Thymus (tissue), 11 donors: ENCODE measurements at regions not wholly inside any gene's neighbourhood (a gene's known extent, or its start where the extent isn't known, plus 50 kb on each side); places are given as distances from the start of the nearest gene placed in this dataset.

Source experiments
- DNase-seq, 9 donors: peaks; one replicate each; pipeline ENCODE4 v3.0.0-alpha.2; 2013; ENCODE audit warnings: low spot score in 9 of 9, low read depth in 6 of 9, missing footprints in 1 of 9
- H3K27ac ChIP-seq, 2 donors: one replicate each; pipeline ENCODE4 v1.5.1; 2013; ENCODE audit warnings: control low read depth in 1 of 2, low read depth in 1 of 2, low read length in 1 of 2, mild to moderate bottlenecking in 1 of 2, moderate library complexity in 1 of 2
- H3K27me3 ChIP-seq, 2 donors: one replicate each; pipeline ENCODE4 v1.5.1; 2013; ENCODE audit warnings: low read length in 1 of 2; ENCODE audit not compliant: control insufficient read depth in 2 of 2, insufficient read depth in 1 of 2
- H3K36me3 ChIP-seq, 2 donors: one replicate each; pipeline ENCODE4 v1.5.1; 2013; ENCODE audit warnings: low read length in 1 of 2, mild to moderate bottlenecking in 1 of 2, moderate library complexity in 1 of 2; ENCODE audit not compliant: control insufficient read depth in 2 of 2, insufficient read depth in 2 of 2
- H3K4me1 ChIP-seq, 2 donors: one replicate each; pipeline ENCODE4 v1.5.1; 2013; ENCODE audit warnings: low read length in 2 of 2; ENCODE audit not compliant: control insufficient read depth in 2 of 2, insufficient read depth in 2 of 2
- H3K4me3 ChIP-seq, 2 donors: one replicate each; pipeline ENCODE4 v1.5.1; 2013; ENCODE audit warnings: low read length in 2 of 2, control low read depth in 1 of 2, mild to moderate bottlenecking in 1 of 2
- H3K9me3 ChIP-seq, 2 donors: one replicate each; pipeline ENCODE4 v1.5.1; 2013; ENCODE audit warnings: low read length in 1 of 2, mild to moderate bottlenecking in 1 of 2; ENCODE audit not compliant: control insufficient read depth in 2 of 2, insufficient read depth in 1 of 2
- WGBS: extraction: QIAGEN DNeasy Blood & Tissue Kit; methylation state at CpG from one replicate; pipeline ENCODE4 v1.1.7; 2013; 5-methylcytosine and 5-hydroxymethylcytosine counted together
- donor health status: healthy.

DNA sequence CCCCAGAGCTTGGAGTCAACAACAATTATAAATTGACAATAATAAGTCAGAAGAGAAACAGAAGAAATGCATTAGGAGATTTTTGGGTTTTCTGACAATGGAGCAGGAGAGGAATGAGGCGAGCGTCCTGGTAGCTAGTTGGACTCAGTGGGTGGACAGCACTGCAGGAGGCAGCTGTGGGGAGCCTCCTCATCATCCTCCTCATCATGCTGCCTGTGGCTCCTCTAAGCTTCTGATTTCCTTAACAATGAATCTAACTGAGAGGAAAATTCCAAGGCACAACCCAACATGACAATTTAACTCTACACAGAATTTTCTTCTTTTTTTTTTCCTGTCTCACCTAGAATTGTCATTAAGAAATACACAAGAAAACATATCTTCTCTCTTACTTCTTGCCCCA lies 357.1 kb upstream of the NOCT start:
- H3K9me3 ChIP-seq: no peaks in the 10 kb centered on the region
- DNase-seq: no peak
- 93% methylated on average over 2 of the region's 2 CpGs for WGBS
- H3K36me3 ChIP-seq: no peaks in the 10 kb centered on the region
- H3K27ac ChIP-seq: no peak overlapping the region
- H3K27me3 ChIP-seq: no peaks in the 10 kb centered on the region
- no peak overlapping the region for H3K4me3 ChIP-seq
- H3K4me1 ChIP-seq: no peaks in the 10 kb centered on the region

DNA sequence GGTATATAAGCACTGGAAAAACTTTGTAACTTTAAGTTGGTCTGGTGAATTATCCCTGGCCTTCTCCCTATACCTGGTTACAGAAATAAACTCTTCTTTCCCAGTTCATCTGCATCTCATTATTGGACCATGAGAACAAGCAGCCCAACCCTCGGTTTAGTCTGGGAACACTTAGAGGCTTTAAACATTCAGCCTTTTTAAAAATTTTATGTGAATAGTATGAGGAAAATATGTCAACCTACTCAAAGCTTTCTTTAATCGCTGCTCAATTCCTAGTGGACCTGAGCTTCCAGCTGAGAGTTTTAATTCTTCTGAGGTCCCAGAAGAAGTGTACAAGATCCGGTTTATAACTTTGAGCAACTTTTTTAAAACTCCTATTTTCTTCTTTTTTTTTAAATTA lies 358.6 kb upstream of the NOCT start:
- no peaks in the 10 kb centered on the region for H3K9me3 ChIP-seq
- WGBS: 94% methylated on average over 3 of the region's 3 CpGs
- DNase-seq: no peak
- no peaks in the 10 kb centered on the region for H3K27me3 ChIP-seq
- no peaks in the 10 kb centered on the region for H3K4me1 ChIP-seq
- H3K36me3 ChIP-seq: no peaks in the 10 kb centered on the region
- H3K4me3 ChIP-seq: no peak overlapping the region
- H3K27ac ChIP-seq: no peak overlapping the region

DNA sequence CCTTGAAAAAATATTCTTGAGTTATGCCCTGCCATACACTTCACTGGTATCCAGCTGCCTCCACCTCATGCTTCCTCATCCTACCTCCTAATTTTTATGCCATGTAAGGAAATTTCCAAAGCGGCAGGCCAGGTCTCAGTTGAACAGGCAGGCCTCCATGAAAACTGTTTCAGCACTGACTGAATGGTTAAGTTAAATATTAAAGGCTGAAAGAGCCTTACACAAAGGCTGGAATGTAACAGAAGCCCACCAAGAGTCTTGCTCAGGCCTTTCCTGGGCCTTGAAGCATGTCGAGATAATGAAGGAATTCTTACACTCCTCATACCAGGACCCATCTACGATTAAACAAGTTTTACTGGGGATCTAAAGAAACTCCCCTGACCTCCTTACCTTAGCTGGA lies 359.6 kb upstream of the NOCT start:
- Histone ChIP-seq H3K36me3 (no peaks in the 10 kb centered on the region), H3K4me1 (no peaks in the 10 kb centered on the region), H3K27me3 (no peaks in the 10 kb centered on the region), H3K4me3 (no peak overlapping the region), H3K27ac (no peak overlapping the region), H3K9me3 (no peaks in the 10 kb centered on the region)
- WGBS: 97% methylated on average over 3 of the region's 3 CpGs
- no peak for DNase-seq

DNA sequence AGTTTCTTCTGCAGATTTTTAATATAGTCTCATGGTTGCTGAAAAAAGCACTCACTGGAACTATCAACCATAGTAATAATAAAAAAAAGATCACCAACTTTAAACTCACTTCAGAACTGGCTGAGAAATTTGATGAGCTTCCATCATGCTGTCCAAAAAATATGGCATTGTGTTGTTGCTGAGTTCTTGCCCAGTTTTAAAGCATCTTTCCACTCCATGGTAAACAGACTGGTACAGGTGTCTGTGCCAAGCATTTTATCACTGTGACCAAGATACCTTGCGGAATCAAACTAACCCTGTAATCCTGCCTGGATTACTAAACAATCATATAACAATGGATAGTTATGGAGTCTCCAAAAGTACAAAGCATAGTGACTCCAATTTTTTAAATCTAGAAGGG lies 360.3 kb upstream of the NOCT start:
- H3K27ac ChIP-seq: no peak overlapping the region
- H3K4me1 ChIP-seq: no peaks in the 10 kb centered on the region
- DNase-seq: no peak
- H3K4me3 ChIP-seq: no peak overlapping the region
- no peaks in the 10 kb centered on the region for H3K27me3 ChIP-seq
- no peaks in the 10 kb centered on the region for H3K9me3 ChIP-seq
- no peaks in the 10 kb centered on the region for H3K36me3 ChIP-seq
- WGBS: 98% methylated on average over 1 of the region's 1 CpG

DNA sequence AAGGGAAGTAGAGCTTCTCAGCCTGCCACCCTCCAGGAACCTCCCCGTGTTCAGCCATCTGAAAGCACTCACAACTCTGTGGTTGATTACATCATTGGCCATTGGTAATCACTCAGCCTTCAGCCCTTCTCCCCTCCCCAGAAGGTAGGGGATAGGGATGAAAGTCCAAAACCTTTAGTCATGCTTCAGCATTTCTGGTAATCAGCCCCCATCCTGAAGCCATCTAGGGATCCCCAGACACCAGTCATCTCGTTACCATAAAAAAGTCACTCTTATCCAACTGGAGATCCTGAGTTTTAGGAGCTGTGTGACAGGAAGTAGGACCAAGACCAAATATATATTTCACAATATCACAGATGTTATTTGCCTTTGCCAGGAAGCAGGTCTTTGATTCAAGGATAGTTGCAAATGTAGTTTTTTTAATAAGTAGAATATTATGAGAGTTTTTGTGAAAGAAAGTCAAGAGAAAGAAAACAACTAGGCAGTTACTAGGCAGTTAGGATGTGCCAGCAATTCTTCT lies 364.6 kb upstream of the NOCT start:
- no peaks in the 10 kb centered on the region for H3K4me1 ChIP-seq

DNA sequence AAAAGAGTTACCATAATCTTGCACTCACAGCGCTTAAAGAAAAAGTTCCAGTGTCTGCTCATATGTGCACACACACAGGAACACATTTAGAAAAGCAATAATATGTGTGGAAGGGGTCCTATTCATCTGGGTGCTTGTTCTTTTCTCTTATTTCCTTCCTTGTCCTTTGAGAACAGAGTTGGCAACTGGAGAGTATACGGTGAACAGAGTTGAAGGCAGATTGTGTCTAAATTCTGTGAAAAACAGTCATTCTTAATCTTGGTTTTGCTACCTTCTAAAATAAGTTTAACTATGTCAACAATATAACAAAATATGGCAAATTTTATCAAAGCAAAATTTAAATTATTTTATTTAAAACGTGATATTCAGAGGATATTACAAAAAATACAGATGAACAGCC lies 365.1 kb upstream of the NOCT start:
- no peak overlapping the region for H3K4me3 ChIP-seq
- DNase-seq: no peak
- 94% methylated on average over 3 of the region's 3 CpGs for WGBS

More for the DNA sequence above, 364.6 kb upstream of the NOCT start:
- H3K4me3 ChIP-seq: no peak overlapping the region
- no peaks in the 10 kb centered on the region for H3K9me3 ChIP-seq
- H3K27me3 ChIP-seq: no peaks in the 10 kb centered on the region
- H3K27ac ChIP-seq: no peak overlapping the region
- 51% methylated on average over 2 of the region's 2 CpGs for WGBS
- DNase-seq: no peak
- H3K36me3 ChIP-seq: no peaks in the 10 kb centered on the region

DNA sequence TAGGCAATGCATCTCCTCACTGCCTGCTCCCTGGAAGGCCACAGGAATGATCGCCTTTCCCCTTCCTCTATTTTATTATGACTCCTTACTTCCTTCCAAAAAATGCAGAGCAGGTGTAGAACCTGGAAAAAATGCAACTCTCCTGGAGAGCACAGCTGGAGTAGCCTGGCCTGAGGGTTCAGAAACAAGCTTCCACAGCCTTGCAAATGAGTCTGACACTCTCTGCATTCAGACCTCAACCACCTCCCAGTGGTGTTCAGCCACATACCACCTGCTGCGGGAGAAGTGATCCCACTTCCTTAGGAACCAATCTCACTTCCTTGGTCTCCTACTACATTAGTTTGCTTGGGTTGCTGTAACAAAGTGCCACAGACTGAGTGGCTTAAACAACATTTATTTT lies 368.1 kb upstream of the NOCT start:
- Histone ChIP-seq H3K27ac (no peak overlapping the region), H3K4me3 (no peak overlapping the region), H3K36me3 (no peaks in the 10 kb centered on the region), H3K4me1 (no peaks in the 10 kb centered on the region), H3K9me3 (no peaks in the 10 kb centered on the region), H3K27me3 (no peaks in the 10 kb centered on the region)
- WGBS: 87% methylated on average over 2 of the region's 2 CpGs
- no peak for DNase-seq

More for the DNA sequence above, 365.1 kb upstream of the NOCT start:
- no peak overlapping the region for H3K27ac ChIP-seq
- H3K4me1 ChIP-seq: no peaks in the 10 kb centered on the region
- H3K9me3 ChIP-seq: no peaks in the 10 kb centered on the region
- no peaks in the 10 kb centered on the region for H3K36me3 ChIP-seq
- no peaks in the 10 kb centered on the region for H3K27me3 ChIP-seq

DNA sequence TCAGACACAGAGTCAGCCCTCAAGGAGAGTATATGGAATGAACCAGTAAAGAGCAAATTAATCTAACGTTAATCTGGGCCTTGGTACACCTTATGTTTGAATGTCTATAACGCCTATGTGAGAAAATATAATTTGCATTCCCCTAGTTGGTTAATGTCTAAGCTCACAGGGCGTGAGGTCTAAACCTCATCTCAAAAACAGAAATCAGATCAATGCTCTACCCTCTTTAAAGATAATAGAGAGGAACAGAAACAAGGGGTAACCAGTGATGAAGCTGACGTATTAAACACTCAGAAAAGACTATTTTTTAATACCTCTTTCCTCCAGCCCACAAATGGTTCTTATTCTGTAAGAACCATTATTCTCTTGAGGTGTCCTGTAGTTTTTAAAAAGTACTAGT lies 369.2 kb upstream of the NOCT start:
- no peaks in the 10 kb centered on the region for H3K4me1 ChIP-seq
- H3K27me3 ChIP-seq: no peaks in the 10 kb centered on the region
- no peak overlapping the region for H3K4me3 ChIP-seq
- WGBS: 92% methylated on average over 4 of the region's 4 CpGs
- H3K9me3 ChIP-seq: no peaks in the 10 kb centered on the region
- no peaks in the 10 kb centered on the region for H3K36me3 ChIP-seq
- no peak for DNase-seq
- no peak overlapping the region for H3K27ac ChIP-seq

DNA sequence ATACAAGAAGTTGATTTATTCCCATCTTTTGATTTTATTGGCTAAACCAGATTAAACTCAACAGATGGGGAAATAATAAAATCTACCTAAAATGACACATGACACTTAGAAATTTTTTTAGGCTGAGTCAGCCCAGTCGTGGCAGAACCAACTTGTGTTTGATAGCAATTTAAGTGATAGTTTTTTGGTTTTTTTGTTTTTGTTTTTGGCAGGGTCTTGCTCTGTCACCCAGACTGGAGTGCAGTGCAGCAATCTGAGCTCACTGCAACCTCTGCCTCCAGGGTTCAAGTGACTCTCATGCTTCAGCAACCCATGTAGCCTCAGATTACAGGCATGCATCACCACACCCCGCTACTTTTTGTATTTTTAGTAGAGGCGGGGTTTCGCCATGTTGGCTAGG lies 370.3 kb upstream of the NOCT start:
- WGBS: 90% methylated on average over 4 of the region's 4 CpGs
- no peaks in the 10 kb centered on the region for H3K9me3 ChIP-seq
- H3K36me3 ChIP-seq: no peaks in the 10 kb centered on the region
- no peaks in the 10 kb centered on the region for H3K4me1 ChIP-seq
- no peak overlapping the region for H3K4me3 ChIP-seq
- DNase-seq: no peak
- no peak overlapping the region for H3K27ac ChIP-seq
- H3K27me3 ChIP-seq: no peaks in the 10 kb centered on the region

DNA sequence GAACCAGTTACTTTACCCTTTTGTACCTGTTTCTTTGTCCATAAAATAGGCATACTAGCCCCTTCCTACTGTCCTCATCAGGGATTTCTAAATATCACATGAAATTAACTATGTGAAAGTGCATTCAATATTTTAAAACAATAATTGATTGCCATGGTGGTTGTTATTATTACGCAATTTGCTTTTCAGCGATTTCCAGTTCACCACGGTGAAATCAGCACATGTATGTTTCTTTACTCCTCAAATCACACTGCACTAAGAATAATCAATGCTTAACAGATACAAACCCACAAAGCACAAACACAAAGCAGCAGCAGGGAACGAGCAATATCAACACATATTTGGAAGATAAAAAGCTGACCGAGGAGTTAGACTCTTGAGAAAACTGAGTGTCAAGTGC lies 371.3 kb upstream of the NOCT start:
- 94% methylated on average over 5 of the region's 5 CpGs for WGBS
- Histone ChIP-seq H3K36me3 (no peaks in the 10 kb centered on the region), H3K4me1 (no peaks in the 10 kb centered on the region), H3K27ac (no peak overlapping the region), H3K4me3 (no peak overlapping the region), H3K27me3 (no peaks in the 10 kb centered on the region), H3K9me3 (no peaks in the 10 kb centered on the region)
- DNase-seq: no peak
